Suprapubic skin (tissue), 4 donors: ENCODE measurements at regions not wholly inside any gene's neighbourhood (a gene's known extent, or its start where the extent isn't known, plus 50 kb on each side); places are given as distances from the start of the nearest gene placed in this dataset.

ENCODE experiments used
- DNase-seq, 2 donors: peaks; one replicate each; pipeline ENCODE4 v3.0.0-alpha.2; 2019; ENCODE audit warnings: low spot score in 2 of 2
- H3K27ac ChIP-seq: fragments of 200-600 bp; sonication (generic); one replicate; pipeline ENCODE4 v1.5.1; 2019
- H3K27me3 ChIP-seq: fragments of 200-600 bp; sonication (generic); one replicate; pipeline ENCODE4 v1.5.1; 2019
- H3K36me3 ChIP-seq: fragments of 200-600 bp; sonication (generic); one replicate; pipeline ENCODE4 v1.5.1; 2019
- H3K4me1 ChIP-seq: fragments of 200-600 bp; sonication (generic); one replicate; pipeline ENCODE4 v1.5.1; 2019
- H3K4me3 ChIP-seq: fragments of 200-600 bp; sonication (generic); one replicate; pipeline ENCODE4 v1.5.1; 2019; ENCODE audit warnings: mild to moderate bottlenecking
- H3K9me3 ChIP-seq: fragments of 200-600 bp; sonication (generic); one replicate; pipeline ENCODE4 v1.5.1; 2019
- CTCF ChIP-seq, 2 donors: fragments of 200-600 bp in 1 of 2; fragments of 450-650 bp in 1 of 2; sonication (generic) in 1 of 2; IDR thresholded peaks; one replicate each; pipeline ENCODE4 v1.5.1; 2016 to 2019; ENCODE audit warnings: antibody characterized with exemption in 2 of 2, mild to moderate bottlenecking in 1 of 2, moderate library complexity in 1 of 2
- EP300 ChIP-seq: sonication (generic); formaldehyde crosslinking; IDR thresholded peaks from one replicate; pipeline ENCODE4 v1.6.1; 2017; ENCODE audit warnings: antibody characterized with exemption
- POLR2A ChIP-seq, 2 donors: fragments of 450-650 bp; IDR thresholded peaks; one replicate each; pipeline ENCODE4 v1.6.1; 2017; ENCODE audit warnings: antibody characterized with exemption in 2 of 2, mild to moderate bottlenecking in 2 of 2, moderate library complexity in 2 of 2
- POLR2AphosphoS5 ChIP-seq, 3 donors: sonication (generic); formaldehyde crosslinking; IDR thresholded peaks; one replicate each; pipeline ENCODE4 v1.6.1; 2017; ENCODE audit warnings: antibody characterized with exemption in 3 of 3
- WGBS: methylation state at CpG from one replicate; pipeline ENCODE4 v1.1.5; 2018; 5-methylcytosine and 5-hydroxymethylcytosine counted together

- Histone ChIP-seq H3K4me3 (no peak overlapping the region), H3K4me1 (no peaks in the 10 kb centered on the region), H3K27ac (no peak overlapping the region), H3K9me3 (no peaks in the 10 kb centered on the region), H3K36me3 (no peaks in the 10 kb centered on the region), H3K27me3 (no peaks in the 10 kb centered on the region)
- TF ChIP-seq POLR2A (IDR thresholded peaks at IDR 0.05) = no peak
- TF ChIP-seq EP300 = no peak
- no peak for TF ChIP-seq POLR2AphosphoS5 (IDR thresholded peaks at IDR 0.05)
- TF ChIP-seq CTCF (IDR thresholded peaks at IDR 0.05) = no peak
- no peak for DNase-seq
- 88% methylated on average over 1 of the region's 1 CpG for WGBS
Observed at GRCh38 chr18:34094148-34094547, 130.6 kb downstream of the NOL4 start.

GRCh38 chr18:34092796-34093195 is 131.9 kb downstream of the NOL4 start:
- no peaks in the 10 kb centered on the region for H3K36me3 ChIP-seq
- DNase-seq = no peak
- no peaks in the 10 kb centered on the region for H3K27me3 ChIP-seq
- no peak overlapping the region for H3K4me3 ChIP-seq
- no peaks in the 10 kb centered on the region for H3K4me1 ChIP-seq
- H3K9me3 ChIP-seq = no peaks in the 10 kb centered on the region
- 54% methylated on average over 1 of the region's 1 CpG for WGBS
- H3K27ac ChIP-seq = no peak overlapping the region
- no peak for TF ChIP-seq CTCF (IDR thresholded peaks at IDR 0.05)
- no peak for TF ChIP-seq POLR2AphosphoS5 (IDR thresholded peaks at IDR 0.05)
- TF ChIP-seq POLR2A (IDR thresholded peaks at IDR 0.05) = no peak
- TF ChIP-seq EP300 = no peak

DNA sequence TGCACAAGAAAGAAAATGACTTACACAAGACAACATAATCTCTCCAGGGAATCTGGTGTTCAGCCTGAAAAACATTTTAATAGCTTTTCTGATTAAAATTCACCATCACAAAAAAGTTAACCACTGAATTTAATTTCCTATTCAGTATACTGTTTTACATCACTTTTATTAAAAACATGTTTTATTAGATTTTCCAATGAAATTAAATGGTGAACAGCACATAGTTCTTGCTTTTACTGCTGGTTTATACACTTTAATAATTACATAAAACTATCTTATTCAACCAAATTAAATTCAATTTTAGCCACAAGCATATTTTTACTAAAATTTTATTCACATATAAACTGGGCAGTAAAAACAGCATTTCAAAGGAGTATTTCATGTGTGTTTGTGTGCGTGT is 138.3 kb downstream of the NOL4 start:
- no peaks in the 10 kb centered on the region for H3K9me3 ChIP-seq
- WGBS = 0% methylated on average over 1 of the region's 1 CpG
- H3K27me3 ChIP-seq = no peaks in the 10 kb centered on the region
- H3K4me3 ChIP-seq = no peak overlapping the region
- no peak overlapping the region for H3K27ac ChIP-seq
- H3K36me3 ChIP-seq = no peaks in the 10 kb centered on the region
- DNase-seq = no peak
- H3K4me1 ChIP-seq = no peaks in the 10 kb centered on the region
- TF ChIP-seq POLR2A (IDR thresholded peaks at IDR 0.05) (no peak), EP300 (no peak), CTCF (IDR thresholded peaks at IDR 0.05) (no peak), POLR2AphosphoS5 (IDR thresholded peaks at IDR 0.05) (no peak)

DNA sequence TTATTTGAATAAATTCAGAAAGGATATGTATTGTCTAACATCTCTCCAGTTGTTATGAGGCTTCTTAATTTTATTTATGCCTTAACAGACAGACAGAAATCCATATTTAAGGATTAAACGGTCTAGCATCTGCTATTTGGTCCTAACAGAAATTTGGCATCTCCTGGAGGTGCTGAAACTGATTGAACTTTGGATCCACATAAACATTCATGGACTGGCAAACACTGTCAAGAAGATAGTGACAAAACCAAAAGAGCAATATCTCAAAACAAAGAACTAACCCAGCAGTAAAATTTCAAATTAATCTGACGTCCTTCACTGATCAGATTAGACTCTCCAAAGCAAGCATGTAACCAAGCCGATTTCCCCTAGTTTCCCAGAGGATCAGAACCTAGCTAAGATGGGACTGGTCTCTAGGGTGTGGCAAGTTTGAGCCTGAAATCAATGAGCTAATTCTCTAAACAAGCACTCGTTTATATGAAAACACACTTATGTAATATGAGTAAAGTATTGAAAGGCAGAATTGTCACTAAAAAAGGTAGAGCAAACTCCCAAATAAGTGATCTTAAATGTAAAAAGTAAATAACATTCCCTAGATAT is 139.5 kb downstream of the NOL4 start:
- 46% methylated on average over 4 of the region's 4 CpGs for WGBS
- no peak for TF ChIP-seq POLR2A (IDR thresholded peaks at IDR 0.05)
- no peak for TF ChIP-seq EP300
- no peak for TF ChIP-seq POLR2AphosphoS5 (IDR thresholded peaks at IDR 0.05)
- TF ChIP-seq CTCF (IDR thresholded peaks at IDR 0.05) = no peak

GRCh38 chr18:34084635-34085034 is 140.1 kb downstream of the NOL4 start:
- TF ChIP-seq CTCF (IDR thresholded peaks at IDR 0.05) = no peak
- no peak for TF ChIP-seq POLR2AphosphoS5 (IDR thresholded peaks at IDR 0.05)
- TF ChIP-seq POLR2A (IDR thresholded peaks at IDR 0.05) = no peak
- no peak for TF ChIP-seq EP300
- Histone ChIP-seq H3K4me3 (no peak overlapping the region), H3K36me3 (no peaks in the 10 kb centered on the region), H3K4me1 (no peaks in the 10 kb centered on the region), H3K9me3 (no peaks in the 10 kb centered on the region), H3K27ac (no peak overlapping the region), H3K27me3 (no peaks in the 10 kb centered on the region)
- no peak for DNase-seq
- 36% methylated on average over 2 of the region's 2 CpGs for WGBS

More for the DNA sequence above, 139.5 kb downstream of the NOL4 start:
- H3K9me3 ChIP-seq = no peaks in the 10 kb centered on the region
- H3K36me3 ChIP-seq = no peaks in the 10 kb centered on the region
- H3K27ac ChIP-seq = no peak overlapping the region
- no peaks in the 10 kb centered on the region for H3K4me1 ChIP-seq
- H3K27me3 ChIP-seq = no peaks in the 10 kb centered on the region
- no peak for DNase-seq
- no peak overlapping the region for H3K4me3 ChIP-seq
